Nucleus accumbens (tissue), 56 donors: ENCODE measurements at regions not wholly inside any gene's neighbourhood (a gene's known extent, or its start where the extent isn't known, plus 50 kb on each side); places are given as distances from the start of the nearest gene placed in this dataset.
"Not testable (repeated sequence)": the region's sequence is repeated elsewhere in the genome, so short reads cannot be mapped to it uniquely, and the experiment has no call there.

ENCODE experiments used
- DNase-seq, 56 donors: peaks; one replicate each; lab custom pipeline; 2025; lab: John Stamatoyannopoulos, UW

DNA sequence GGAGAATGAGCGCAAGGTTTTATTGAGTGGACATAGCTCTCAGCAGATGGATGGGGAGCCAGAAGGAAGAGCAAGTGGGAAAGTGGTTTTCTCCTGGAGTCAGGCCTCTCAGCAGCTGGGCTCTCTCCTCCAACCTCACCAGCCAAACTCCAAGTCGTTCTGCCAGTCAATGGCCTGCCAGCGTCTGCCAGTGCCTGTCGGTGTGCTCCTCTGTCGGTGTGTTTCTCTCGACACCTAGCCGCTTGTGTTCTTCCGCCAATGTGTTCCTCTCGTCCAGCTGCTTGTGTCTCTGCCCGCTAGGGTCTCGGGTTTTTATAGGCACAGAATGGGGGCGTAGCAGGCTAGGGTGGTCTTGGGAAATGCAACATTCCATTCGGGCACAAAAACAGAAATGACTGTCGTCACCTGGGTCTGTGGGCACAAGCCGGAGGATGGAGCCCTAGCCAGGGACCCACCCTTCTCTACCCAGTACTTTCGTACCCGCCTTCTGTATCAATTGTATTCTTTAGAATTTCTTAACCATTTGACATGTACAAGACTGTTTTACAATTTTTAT, 1365.4 kb downstream of the FSCB start:
- DNase-seq = no peak

DNA sequence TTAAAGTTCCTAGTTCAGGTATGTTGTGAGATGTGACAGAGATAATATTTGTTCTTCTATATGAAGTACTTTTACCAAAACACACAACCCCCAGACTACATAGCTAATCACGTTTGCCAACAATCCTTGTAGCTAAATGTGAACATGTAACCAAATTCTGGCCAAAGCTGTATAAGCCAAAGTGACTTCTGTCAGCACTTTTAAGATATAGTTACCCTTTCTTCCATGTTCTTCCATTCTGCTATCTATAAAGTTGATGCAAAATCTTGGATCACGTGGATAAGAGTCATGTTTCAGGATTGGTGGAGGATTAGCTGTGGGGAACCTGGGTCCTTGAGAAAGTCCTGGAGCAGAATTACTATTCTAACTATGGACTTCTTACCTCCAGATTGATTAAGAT, 1366.6 kb downstream of the FSCB start:
- DNase-seq = no peak

GRCh38 chr14:43135877-43136411, 1371.1 kb downstream of the FSCB start:
- DNase-seq = no peak

DNA sequence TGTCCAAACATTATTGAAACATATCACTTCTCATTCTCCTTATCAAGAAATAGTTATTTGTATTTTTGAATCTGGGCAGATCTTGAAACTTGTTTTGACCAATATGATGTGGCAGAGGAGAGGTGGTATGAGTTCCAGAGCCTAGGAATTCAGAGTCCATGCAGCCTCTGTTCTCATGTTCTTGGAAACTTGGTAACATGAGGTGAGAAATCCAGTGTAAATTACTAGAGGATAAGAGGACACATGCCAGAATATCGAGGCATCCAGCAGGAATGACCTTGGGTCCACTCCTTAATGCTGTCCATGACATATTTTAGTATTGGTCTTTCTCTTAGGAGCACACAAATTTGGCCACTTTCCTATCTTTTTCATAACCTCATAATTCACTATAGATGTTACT, 1374.6 kb downstream of the FSCB start:
- DNase-seq = no peak

DNA sequence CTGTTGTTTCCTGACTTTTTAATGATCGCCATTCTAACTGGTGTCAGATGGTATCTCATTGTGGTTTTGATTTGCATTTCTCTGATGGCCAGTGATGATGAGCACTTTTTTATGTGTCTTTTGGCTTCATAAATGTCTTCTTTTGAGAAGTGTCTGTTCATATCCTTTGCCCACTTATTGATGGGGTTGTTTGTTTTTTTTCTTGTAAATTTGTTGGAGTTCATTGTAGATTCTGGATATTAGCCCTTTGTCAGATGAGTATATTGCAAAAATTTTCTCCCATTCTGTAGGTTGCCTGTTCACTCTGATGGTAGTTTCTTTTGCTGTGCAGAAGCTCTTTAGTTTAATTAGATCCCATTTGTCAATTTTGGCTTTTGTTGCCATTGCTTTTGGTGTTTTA, 1378.7 kb downstream of the FSCB start:
- not testable (repeated sequence) for DNase-seq

GRCh38 chr14:43127874-43128273, 1379.2 kb downstream of the FSCB start:
- DNase-seq = not testable (repeated sequence)

- DNase-seq = no peak
Observed at GRCh38 chr14:43123544-43123943, 1383.5 kb downstream of the FSCB start.

DNA sequence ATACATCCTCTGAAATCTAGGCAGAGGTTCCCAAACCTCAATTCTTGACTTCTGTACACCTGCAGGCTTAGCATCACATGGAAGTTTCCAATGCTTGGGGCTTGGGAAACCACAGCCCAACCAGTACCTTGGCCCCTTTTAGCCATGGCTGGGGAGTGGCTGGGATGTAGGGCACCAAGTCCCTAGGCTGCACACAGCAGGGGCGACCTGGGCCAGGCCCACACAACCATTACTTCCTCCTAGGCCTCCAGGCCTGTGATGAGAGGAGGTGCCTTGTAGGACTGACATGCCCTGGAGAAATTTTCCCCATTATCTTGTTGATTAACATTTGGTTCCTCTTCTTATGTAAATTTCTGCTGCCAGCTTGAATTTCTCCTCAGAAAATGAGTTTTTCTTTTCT, 1387.4 kb downstream of the FSCB start:
- DNase-seq = no peak

- DNase-seq = no peak
Observed at GRCh38 chr14:43116341-43116740, 1390.7 kb downstream of the FSCB start.

GRCh38 chr14:43105305-43105704, 1401.8 kb downstream of the FSCB start:
- DNase-seq = no peak

GRCh38 chr14:43090380-43090779, 1416.7 kb downstream of the FSCB start:
- no peak for DNase-seq

DNA sequence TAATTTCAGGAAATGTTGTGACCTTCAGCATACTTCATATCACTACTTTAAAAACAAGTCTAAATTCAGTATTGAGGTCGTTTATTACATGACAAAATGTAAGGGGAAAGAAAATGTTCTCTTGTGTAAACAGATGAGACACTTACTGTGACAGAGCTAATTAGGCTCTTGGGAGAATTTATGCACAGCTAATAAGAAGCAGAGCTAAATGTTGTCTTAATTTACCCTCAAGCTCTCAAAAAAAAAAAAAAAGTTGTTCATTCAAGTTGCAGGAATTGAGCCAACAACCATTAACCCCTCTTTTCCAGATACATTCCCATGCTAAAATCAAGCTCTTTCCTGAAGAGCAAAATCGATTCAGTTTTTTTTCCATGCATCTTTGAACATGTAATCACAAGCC, 1419.4 kb downstream of the FSCB start:
- DNase-seq = no peak

GRCh38 chr14:43085819-43086218, 1421.3 kb downstream of the FSCB start:
- DNase-seq = no peak

- DNase-seq = not testable (repeated sequence)
Observed at GRCh38 chr14:43067372-43067771, 1439.7 kb downstream of the FSCB start.

GRCh38 chr14:43056106-43056505, 1449.4 kb downstream of the LRFN5 start:
- DNase-seq = no peak

GRCh38 chr14:43052897-43053296, 1446.2 kb downstream of the LRFN5 start:
- DNase-seq = no peak

GRCh38 chr14:43043850-43044249, 1437.2 kb downstream of the LRFN5 start:
- no peak for DNase-seq

DNA sequence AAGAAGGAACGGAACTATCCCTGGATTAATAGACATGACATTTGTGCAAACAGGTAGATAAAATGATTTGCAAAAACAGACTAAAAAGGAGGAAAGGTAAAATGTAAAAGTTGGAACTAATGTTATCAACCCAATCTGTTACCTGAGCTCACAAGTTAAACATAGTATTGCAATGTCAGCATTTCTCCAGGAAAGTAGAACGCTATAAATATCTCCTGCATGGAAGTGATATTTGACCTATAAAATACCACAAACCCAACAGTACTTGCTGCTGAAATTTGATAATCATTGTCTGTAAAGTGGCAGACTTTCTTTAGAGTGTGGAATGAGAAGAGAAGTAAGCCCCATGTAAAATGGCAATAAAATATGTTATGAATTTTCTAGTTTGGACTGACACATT, 1435.7 kb downstream of the LRFN5 start:
- no peak for DNase-seq

DNA sequence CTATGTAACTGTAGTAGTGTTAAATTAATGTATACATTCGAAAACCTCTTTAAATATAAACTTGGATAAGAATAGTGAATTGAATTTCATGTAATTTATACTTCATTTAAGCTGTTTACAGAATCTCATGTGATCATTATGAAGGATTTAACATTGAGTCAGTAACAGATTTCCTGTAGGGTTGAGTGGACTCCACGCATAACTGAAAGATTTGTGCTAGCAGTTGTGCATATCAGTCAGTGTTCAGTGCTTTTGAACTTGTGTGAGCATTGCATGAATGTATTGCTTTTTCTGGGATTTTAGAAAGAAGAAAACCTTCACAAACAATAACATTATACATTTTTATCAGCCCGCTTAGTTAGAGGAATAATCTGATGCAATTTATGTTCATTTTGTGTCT, 1435.3 kb downstream of the LRFN5 start:
- DNase-seq = no peak

- no peak for DNase-seq
Observed at GRCh38 chr14:43041207-43041606, 1434.5 kb downstream of the LRFN5 start.

DNA sequence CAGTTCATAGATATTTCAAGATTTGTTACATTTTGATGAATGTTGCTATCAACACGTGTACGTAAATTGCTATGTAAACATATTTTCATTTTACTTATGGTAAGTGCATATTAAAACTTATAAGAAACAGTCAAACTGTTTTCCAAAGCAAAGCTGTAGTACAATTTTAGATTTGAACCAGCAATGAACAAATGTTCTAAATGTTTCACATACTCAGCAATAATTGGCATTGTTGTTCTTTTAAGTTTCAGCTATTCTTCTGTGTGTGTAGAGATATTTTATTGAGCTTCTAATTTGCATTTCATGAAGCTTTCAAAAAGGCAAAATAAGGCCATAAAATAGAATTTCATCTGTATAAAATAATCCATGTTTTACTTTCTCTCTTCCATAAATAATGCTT, 1433.2 kb downstream of the LRFN5 start:
- DNase-seq = no peak

DNA sequence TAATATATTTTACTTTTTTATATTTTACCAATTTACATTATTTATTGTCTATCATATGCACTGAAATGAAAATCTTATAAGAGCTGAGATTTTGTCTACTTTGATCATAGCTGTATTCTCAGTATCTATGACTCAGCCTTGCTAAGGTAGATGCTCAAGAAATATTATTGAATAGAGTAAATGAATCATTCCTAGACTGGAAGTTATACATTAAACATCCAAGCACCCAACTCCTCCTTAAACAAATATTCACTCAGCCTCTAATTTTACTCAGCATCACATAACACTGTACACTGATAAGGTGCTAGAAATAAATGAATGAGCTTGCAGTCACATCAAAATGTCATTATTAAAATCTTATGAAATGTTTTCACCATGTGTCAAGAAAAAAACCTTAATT, 1424.9 kb downstream of the LRFN5 start:
- DNase-seq = no peak
